Keratinocyte (primary cell): ENCODE measurements at regions not wholly inside any gene's neighbourhood (a gene's known extent, or its start where the extent isn't known, plus 50 kb on each side); places are given as distances from the start of the nearest gene placed in this dataset.

Source experiments
- DNase-seq: peaks from one replicate; pipeline ENCODE4 v3.0.0-alpha.2; 2011; ENCODE audit warnings: low read depth, missing footprints, low spot score
- FAIRE-seq: peaks from 2 replicates; lab custom pipeline; 2011; peaks lifted over from hg19 to GRCh38; lab: Jason Lieb, UNC
- H2AFZ ChIP-seq: 2 replicates; pipeline ENCODE4 v1.6.0; 2012; ENCODE audit warnings: low read length, control low read depth, inconsistent platforms; ENCODE audit not compliant: control insufficient read depth
- H3K27ac ChIP-seq: 2 replicates; pipeline ENCODE4 v1.5.1; 2011; ENCODE audit warnings: low read length; ENCODE audit not compliant: control insufficient read depth, insufficient read depth
- H3K27me3 ChIP-seq: 3 replicates; pipeline ENCODE4 v1.6.0; 2011; ENCODE audit warnings: low read length; ENCODE audit not compliant: control insufficient read depth, insufficient read depth; ENCODE audit errors: extremely low read depth
- H3K36me3 ChIP-seq, 2 experiments: 2 replicates in 1 of 2; 3 replicates in 1 of 2; pipeline ENCODE4 v1.5.1; 2011; ENCODE audit warnings: low read length in 2 of 2, mild to moderate bottlenecking in 1 of 2; ENCODE audit not compliant: control insufficient read depth in 2 of 2, insufficient read depth in 2 of 2; ENCODE audit errors: extremely low read depth in 1 of 2
- H3K4me1 ChIP-seq: 3 replicates; pipeline ENCODE4 v1.5.1; 2011; ENCODE audit warnings: low read length; ENCODE audit not compliant: control insufficient read depth, insufficient read depth; ENCODE audit errors: extremely low read depth
- H3K4me2 ChIP-seq: 3 replicates; pipeline ENCODE4 v1.6.0; 2011; ENCODE audit warnings: low read depth, low read length; ENCODE audit not compliant: control insufficient read depth, insufficient read depth; ENCODE audit errors: extremely low read depth
- H3K4me3 ChIP-seq, 3 experiments: fragments of 200-600 bp in 1 of 3; sonication (generic) in 1 of 3; 2 replicates in 2 of 3; 3 replicates in 1 of 3; pipeline ENCODE4 v1.5.1; 2011 to 2016; ENCODE audit warnings: low read length in 3 of 3, mild to moderate bottlenecking in 3 of 3, control low read depth in 2 of 3, inconsistent platforms in 1 of 3, low read depth in 1 of 3, mixed read lengths in 1 of 3, mixed run types in 1 of 3, moderate library complexity in 1 of 3; ENCODE audit not compliant: control insufficient read depth in 2 of 3, insufficient read depth in 2 of 3; ENCODE audit errors: extremely low read depth in 1 of 3
- H3K79me2 ChIP-seq: 2 replicates; pipeline ENCODE4 v1.6.0; 2012; ENCODE audit warnings: low read length; ENCODE audit not compliant: control insufficient read depth, insufficient read depth
- H3K9ac ChIP-seq: 3 replicates; pipeline ENCODE4 v1.6.0; 2011; ENCODE audit warnings: low read length; ENCODE audit not compliant: control insufficient read depth, insufficient read depth; ENCODE audit errors: extremely low read depth
- H3K9me1 ChIP-seq: 3 replicates; pipeline ENCODE4 v1.6.0; 2011; ENCODE audit warnings: low read length; ENCODE audit not compliant: control insufficient read depth, insufficient read depth; ENCODE audit errors: extremely low read depth
- H3K9me3 ChIP-seq: 2 replicates; pipeline ENCODE4 v1.5.1; 2012; ENCODE audit warnings: low read depth, low read length; ENCODE audit not compliant: control insufficient read depth
- H4K20me1 ChIP-seq: 3 replicates; pipeline ENCODE4 v1.6.0; 2011; ENCODE audit warnings: low read length; ENCODE audit not compliant: control insufficient read depth, insufficient read depth; ENCODE audit errors: extremely low read depth
- EZH2 ChIP-seq: IDR thresholded peaks from one replicate; pipeline ENCODE4 v1.6.1; 2012; ENCODE audit warnings: inconsistent platforms, mild to moderate bottlenecking, low read length, moderate library complexity
- dilution Hi-C: fragments of 300-500 bp; cut with MboI; formaldehyde crosslinking; loops from one replicate; pipeline ENCODE4 v1.7.0; 2020; ENCODE audit warnings: low sequenced_read_pairs; ENCODE audit not compliant: extremely low pct_ligation_motif_present
- TF ChIP-seq, protein P1 (sequence below), 3 experiments: IDR thresholded peaks in 1 of 3; conservative IDR thresholded peaks in 1 of 3; optimal IDR thresholded peaks in 1 of 3; 2 replicates in 2 of 3; 3 replicates in 1 of 3; pipeline versions ENCODE3 to v1.5.1; 2011; ENCODE audit warnings: low read length in 3 of 3, mild to moderate bottlenecking in 3 of 3, moderate library complexity in 2 of 3, control low read depth in 1 of 3, inconsistent platforms in 1 of 3; ENCODE audit not compliant: insufficient read depth in 2 of 3; ENCODE audit errors: extremely low read depth in 1 of 3

DNA sequence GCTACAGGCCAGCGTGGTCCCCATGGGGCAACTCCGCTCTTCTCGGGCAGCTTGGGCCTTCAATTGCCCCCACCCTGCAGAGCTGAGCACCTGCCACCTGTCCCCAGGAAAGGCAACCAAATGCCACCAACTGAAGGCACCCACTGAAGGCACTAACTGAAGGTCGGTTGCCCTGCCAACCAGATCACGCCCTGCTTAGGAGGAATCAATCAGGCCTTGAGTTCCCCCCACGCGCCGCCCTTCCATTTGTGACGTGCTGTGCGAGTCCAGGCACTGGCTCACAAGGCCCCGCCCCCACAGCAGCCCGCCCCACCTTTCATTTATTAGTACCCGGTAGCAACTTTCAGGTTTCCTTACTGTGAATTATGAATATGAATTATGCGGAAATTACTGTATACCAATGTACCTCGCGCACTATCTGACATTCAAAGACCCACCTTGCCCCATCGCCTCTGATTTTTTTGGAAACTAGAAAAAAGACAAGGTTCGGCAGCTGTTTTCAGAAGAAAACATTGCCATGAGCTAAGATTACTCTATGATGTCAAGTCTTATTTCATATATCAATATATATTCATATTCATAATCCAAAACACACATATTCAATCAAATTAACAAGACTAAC lies 83.6 kb upstream of the ABI1 start:
- no peak overlapping the region for H3K9ac ChIP-seq
- H3K9me3 ChIP-seq: no peaks in the 10 kb centered on the region
- TF ChIP-seq, protein P1, sequence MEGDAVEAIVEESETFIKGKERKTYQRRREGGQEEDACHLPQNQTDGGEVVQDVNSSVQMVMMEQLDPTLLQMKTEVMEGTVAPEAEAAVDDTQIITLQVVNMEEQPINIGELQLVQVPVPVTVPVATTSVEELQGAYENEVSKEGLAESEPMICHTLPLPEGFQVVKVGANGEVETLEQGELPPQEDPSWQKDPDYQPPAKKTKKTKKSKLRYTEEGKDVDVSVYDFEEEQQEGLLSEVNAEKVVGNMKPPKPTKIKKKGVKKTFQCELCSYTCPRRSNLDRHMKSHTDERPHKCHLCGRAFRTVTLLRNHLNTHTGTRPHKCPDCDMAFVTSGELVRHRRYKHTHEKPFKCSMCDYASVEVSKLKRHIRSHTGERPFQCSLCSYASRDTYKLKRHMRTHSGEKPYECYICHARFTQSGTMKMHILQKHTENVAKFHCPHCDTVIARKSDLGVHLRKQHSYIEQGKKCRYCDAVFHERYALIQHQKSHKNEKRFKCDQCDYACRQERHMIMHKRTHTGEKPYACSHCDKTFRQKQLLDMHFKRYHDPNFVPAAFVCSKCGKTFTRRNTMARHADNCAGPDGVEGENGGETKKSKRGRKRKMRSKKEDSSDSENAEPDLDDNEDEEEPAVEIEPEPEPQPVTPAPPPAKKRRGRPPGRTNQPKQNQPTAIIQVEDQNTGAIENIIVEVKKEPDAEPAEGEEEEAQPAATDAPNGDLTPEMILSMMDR (optimal IDR thresholded peaks at IDR 0.05 in 1 of 3, IDR thresholded peaks at IDR 0.05 in 1 of 3, conservative IDR thresholded peaks at IDR 0.05 in 1 of 3; ENCODE audit: extremely low read depth in 1 of 3, insufficient read depth in 2 of 3, low read length in 3 of 3): no peak
- no peak for TF ChIP-seq EZH2
- FAIRE-seq (no peak), DNase-seq (no peak)
- H3K4me3 ChIP-seq: no peak overlapping the region
- H3K4me1 ChIP-seq: peaks cover 16% of the 10 kb centered on the region
- no peak overlapping the region for H2AFZ ChIP-seq
- no peaks in the 10 kb centered on the region for H3K27me3 ChIP-seq
- H3K4me2 ChIP-seq: no peak overlapping the region
- no peaks in the 10 kb centered on the region for H3K79me2 ChIP-seq
- dilution Hi-C loops: no loop called here
- no peaks in the 10 kb centered on the region for H4K20me1 ChIP-seq
- H3K27ac ChIP-seq: no peak overlapping the region
- no peaks in the 10 kb centered on the region for H3K36me3 ChIP-seq
- no peaks in the 10 kb centered on the region for H3K9me1 ChIP-seq

DNA sequence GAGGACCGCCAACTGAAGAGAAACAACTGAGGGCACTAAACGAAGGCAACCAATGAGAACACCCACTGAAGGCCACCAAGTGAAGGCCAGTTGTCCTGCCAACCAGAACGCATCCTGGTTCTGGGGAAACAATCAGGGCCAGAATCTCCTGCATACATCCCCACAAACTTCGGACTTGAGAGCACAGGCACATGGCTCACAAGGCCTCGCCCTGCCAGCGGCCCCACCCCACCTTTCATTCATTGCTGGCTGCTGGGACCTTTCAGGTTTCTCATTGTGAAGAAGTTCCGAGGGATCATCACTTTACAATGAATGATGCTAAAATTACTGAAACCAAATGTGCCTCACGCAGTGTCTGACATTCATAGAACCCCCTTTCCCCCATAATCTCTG lies 79.2 kb upstream of the ABI1 start:
- Histone ChIP-seq H3K4me3 (no peak overlapping the region), H3K4me1 (no peaks in the 10 kb centered on the region), H3K9ac (no peak overlapping the region), H3K9me1 (no peaks in the 10 kb centered on the region), H3K27ac (no peak overlapping the region), H3K79me2 (no peaks in the 10 kb centered on the region), H4K20me1 (no peaks in the 10 kb centered on the region), H3K9me3 (no peaks in the 10 kb centered on the region), H2AFZ (no peak overlapping the region), H3K27me3 (no peaks in the 10 kb centered on the region), H3K36me3 (no peaks in the 10 kb centered on the region), H3K4me2 (no peak overlapping the region)
- no peak for FAIRE-seq
- no peak for TF ChIP-seq EZH2
- TF ChIP-seq, protein P1 (optimal IDR thresholded peaks at IDR 0.05 in 1 of 3, IDR thresholded peaks at IDR 0.05 in 1 of 3, conservative IDR thresholded peaks at IDR 0.05 in 1 of 3; ENCODE audit: extremely low read depth in 1 of 3, insufficient read depth in 2 of 3, low read length in 3 of 3): no peak
- no peak for DNase-seq
- dilution Hi-C loops: no loop called here
